CD4-positive, alpha-beta T cell (primary cell): ENCODE measurements at regions not wholly inside any gene's neighbourhood (a gene's known extent, or its start where the extent isn't known, plus 50 kb on each side); places are given as distances from the start of the nearest gene placed in this dataset.

ENCODE experiments used
- ATAC-seq: fragments of 200-7000 bp; cut with Tn5 transposase; one replicate; pipeline ENCODE4 v1.10.0; 2022; ENCODE audit warnings: mild to moderate bottlenecking; ENCODE audit not compliant: poor library complexity
- CTCF ChIA-PET: fragments of 350-600 bp; sonication (Branson Sonifier 250); formaldehyde crosslinking; loops from one replicate; lab custom pipeline; 2021; ENCODE audit warnings: antibody characterized with exemption, inconsistent platforms; lab: Charles Lee
- POLR2A ChIA-PET: fragments of 350-600 bp; sonication (Branson Sonifier 250); formaldehyde crosslinking; loops from one replicate; lab custom pipeline; 2021; ENCODE audit warnings: antibody characterized with exemption, inconsistent platforms; lab: Charles Lee
- DNase-seq, 14 experiments: peaks; one replicate each; pipeline ENCODE4 v3.0.0-alpha.2; 2013 to 2020; ENCODE audit warnings: mixed read lengths in 2 of 14
- H3K27ac ChIP-seq, 2 donors: one replicate each; pipeline versions ENCODE4 v1.5.1 to v1.7.0; 2013; ENCODE audit warnings: low read length in 2 of 2, low read depth in 1 of 2, mild to moderate bottlenecking in 1 of 2
- H3K27me3 ChIP-seq, 2 experiments: 1 replicate in 1 of 2; 2 replicates in 1 of 2; pipeline versions ENCODE4 v1.6.1 to v1.7.0; 2013; ENCODE audit warnings: low read length in 2 of 2, control low read depth in 1 of 2, mild to moderate bottlenecking in 1 of 2, moderate library complexity in 1 of 2; ENCODE audit not compliant: insufficient read depth in 2 of 2, control insufficient read depth in 1 of 2
- H3K36me3 ChIP-seq: one replicate; pipeline ENCODE4 v1.6.1; 2013; ENCODE audit warnings: low read length, control low read depth; ENCODE audit not compliant: insufficient read depth
- H3K4me1 ChIP-seq: one replicate; pipeline ENCODE4 v1.6.1; 2013; ENCODE audit warnings: low read length, control low read depth; ENCODE audit not compliant: insufficient read depth
- H3K4me3 ChIP-seq: one replicate; pipeline ENCODE4 v1.5.1; 2013; ENCODE audit warnings: mild to moderate bottlenecking, low read length, moderate library complexity
- H3K9me3 ChIP-seq, 2 experiments: 1 replicate in 1 of 2; 2 replicates in 1 of 2; pipeline versions ENCODE4 v1.6.1 to v1.7.0; 2013; ENCODE audit warnings: low read length in 2 of 2, mild to moderate bottlenecking in 2 of 2, control low read depth in 1 of 2, moderate library complexity in 1 of 2; ENCODE audit not compliant: control insufficient read depth in 1 of 2, insufficient read depth in 1 of 2
- H3K27ac Mint-ChIP-seq: one replicate; pipeline ENCODE4 v1.8.0; 2020; ENCODE audit warnings: mixed read lengths
- H3K27me3 Mint-ChIP-seq: one replicate; pipeline ENCODE4 v1.8.0; 2021; ENCODE audit warnings: mixed read lengths
- H3K36me3 Mint-ChIP-seq: one replicate; pipeline ENCODE4 v1.8.0; 2021; ENCODE audit warnings: low read depth, mixed read lengths
- H3K4me1 Mint-ChIP-seq: one replicate; pipeline ENCODE4 v1.8.0; 2021; ENCODE audit warnings: low read depth, mixed read lengths
- H3K4me3 Mint-ChIP-seq: one replicate; pipeline ENCODE4 v1.8.0; 2020; ENCODE audit warnings: mild to moderate bottlenecking, mixed read lengths
- H3K9me3 Mint-ChIP-seq: one replicate; pipeline ENCODE4 v1.8.0; 2020; ENCODE audit warnings: mixed read lengths
- CTCF ChIP-seq: fragments of 200-600 bp; IDR thresholded peaks from one replicate; pipeline ENCODE4 v1.8.0; 2022; ENCODE audit warnings: antibody characterized with exemption, mild to moderate bottlenecking
- intact Hi-C, 2 experiments: fragments of 100-400 bp; cut with DNase I in 1 of 2; cut with micrococcal nuclease in 1 of 2; formaldehyde crosslinking; loops; one replicate each; pipeline versions ENCODE4 v1.15.1 to v1.9.0; 2023 to 2025; cut with DNase I, micrococcal nuclease

GRCh38 chr9:87266697-87267096 is 231.0 kb upstream of the DAPK1 start:
- Histone ChIP-seq H3K36me3 (no peaks in the 10 kb centered on the region), H3K27ac (no peak overlapping the region), H3K4me3 (no peak overlapping the region), H3K4me1 (no peaks in the 10 kb centered on the region), H3K27me3 (peaks cover 0 to 2% of the 10 kb centered on the region in 2 experiments), H3K9me3 (peaks cover 0 to 5% of the 10 kb centered on the region in 2 experiments)
- no peaks in the 10 kb centered on the region for H3K27me3 Mint-ChIP-seq
- POLR2A ChIA-PET = no interaction called here
- CTCF ChIA-PET = no interaction called here
- H3K4me3 Mint-ChIP-seq = no peak overlapping the region
- ATAC-seq = no peak
- H3K36me3 Mint-ChIP-seq = no peaks in the 10 kb centered on the region
- intact Hi-C loops = no loop called here
- no peak overlapping the region for H3K27ac Mint-ChIP-seq
- H3K9me3 Mint-ChIP-seq = no peaks in the 10 kb centered on the region
- DNase-seq = no peak
- TF ChIP-seq CTCF = no peak
- peaks cover under 1% of the 10 kb centered on the region for H3K4me1 Mint-ChIP-seq

GRCh38 chr9:87267251-87268070 is 230.2 kb upstream of the DAPK1 start:
- peaks cover 0 to 2% of the 10 kb centered on the region in 2 experiments for H3K27me3 ChIP-seq
- no peak overlapping the region for H3K27ac ChIP-seq
- H3K4me3 Mint-ChIP-seq = no peak overlapping the region
- DNase-seq = no peak
- no peaks in the 10 kb centered on the region for H3K4me1 ChIP-seq
- peaks cover 6% of the 10 kb centered on the region for H3K4me1 Mint-ChIP-seq
- POLR2A ChIA-PET = no interaction called here
- H3K36me3 Mint-ChIP-seq = no peaks in the 10 kb centered on the region
- peaks cover 0 to 5% of the 10 kb centered on the region in 2 experiments for H3K9me3 ChIP-seq
- intact Hi-C loops = no loop called here
- TF ChIP-seq CTCF = no peak
- H3K27me3 Mint-ChIP-seq = no peaks in the 10 kb centered on the region
- CTCF ChIA-PET = no interaction called here
- no peak overlapping the region for H3K27ac Mint-ChIP-seq
- no peak for ATAC-seq
- H3K36me3 ChIP-seq = no peaks in the 10 kb centered on the region
- H3K9me3 Mint-ChIP-seq = no peaks in the 10 kb centered on the region
- no peak overlapping the region for H3K4me3 ChIP-seq

- no peaks in the 10 kb centered on the region for H3K36me3 Mint-ChIP-seq
- H3K27ac Mint-ChIP-seq = no peak overlapping the region
- Histone ChIP-seq H3K27me3 (peaks cover 0 to 2% of the 10 kb centered on the region in 2 experiments), H3K9me3 (peaks cover 0 to 4% of the 10 kb centered on the region in 2 experiments), H3K4me1 (no peaks in the 10 kb centered on the region), H3K4me3 (no peak overlapping the region), H3K36me3 (no peaks in the 10 kb centered on the region), H3K27ac (no peak overlapping the region)
- H3K9me3 Mint-ChIP-seq = no peaks in the 10 kb centered on the region
- CTCF ChIA-PET = no interaction called here
- peaks cover 6% of the 10 kb centered on the region for H3K4me1 Mint-ChIP-seq
- DNase-seq = no peak
- intact Hi-C loops = no loop called here
- no peak for TF ChIP-seq CTCF
- ATAC-seq = no peak
- POLR2A ChIA-PET = no interaction called here
- H3K4me3 Mint-ChIP-seq = no peak overlapping the region
- H3K27me3 Mint-ChIP-seq = no peaks in the 10 kb centered on the region
Observed at GRCh38 chr9:87269296-87270176, 228.1 kb upstream of the DAPK1 start.
